ENCODE measurements at regions not wholly inside any gene's neighbourhood (a gene's known extent, or its start where the extent isn't known, plus 50 kb on each side); places are given as distances from the start of the nearest gene placed in this dataset.
"Not testable (repeated sequence)": the region's sequence is repeated elsewhere in the genome, so short reads cannot be mapped to it uniquely, and the experiment has no call there.

- not testable (repeated sequence) for DNase-seq (ENCODE audit: low read depth in 1 of 2, low spot score in 1 of 2)
Measured at GRCh38 chr16:29136046-29136696, 151.3 kb downstream of the LAT start.

GRCh38 chr16:29135098-29135497, 150.2 kb downstream of the LAT start:
- DNase-seq (ENCODE audit: low read depth in 1 of 2, low spot score in 1 of 2): not testable (repeated sequence)

- not testable (repeated sequence) for DNase-seq (ENCODE audit: low read depth in 1 of 2, low spot score in 1 of 2)
Measured at GRCh38 chr16:29133681-29134430, 149.0 kb downstream of the LAT start.

- DNase-seq (ENCODE audit: low read depth in 1 of 2, low spot score in 1 of 2): not testable (repeated sequence)
Measured at GRCh38 chr16:29132869-29133268, 148.0 kb downstream of the LAT start.

GRCh38 chr16:29132444-29132843, 147.6 kb downstream of the LAT start:
- DNase-seq (ENCODE audit: low read depth in 1 of 2, low spot score in 1 of 2): not testable (repeated sequence)

- DNase-seq (ENCODE audit: low read depth in 1 of 2, low spot score in 1 of 2): not testable (repeated sequence)
Measured at GRCh38 chr16:29130901-29131851, 146.3 kb downstream of the LAT start.

GRCh38 chr16:29130131-29130711, 145.4 kb downstream of the LAT start:
- not testable (repeated sequence) for DNase-seq (ENCODE audit: low read depth in 1 of 2, low spot score in 1 of 2)

GRCh38 chr16:29129458-29130038, 144.7 kb downstream of the LAT start:
- DNase-seq (ENCODE audit: low read depth in 1 of 2, low spot score in 1 of 2): not testable (repeated sequence)

- not testable (repeated sequence) for DNase-seq (ENCODE audit: low read depth in 1 of 2, low spot score in 1 of 2)
Measured at GRCh38 chr16:29128732-29129457, 144.0 kb downstream of the LAT start.

GRCh38 chr16:29127806-29128420, 143.1 kb downstream of the LAT start:
- not testable (repeated sequence) for DNase-seq (ENCODE audit: low read depth in 1 of 2, low spot score in 1 of 2)

GRCh38 chr16:29126616-29127015, 141.8 kb downstream of the LAT start:
- DNase-seq (ENCODE audit: low read depth in 1 of 2, low spot score in 1 of 2): no peak

GRCh38 chr16:29126057-29126494, 141.2 kb downstream of the LAT start:
- no peak for DNase-seq (ENCODE audit: low read depth in 1 of 2, low spot score in 1 of 2)

- no peak for DNase-seq (ENCODE audit: low read depth in 1 of 2, low spot score in 1 of 2)
Measured at GRCh38 chr16:29124828-29125227, 140.0 kb downstream of the LAT start.

- not testable (repeated sequence) for DNase-seq (ENCODE audit: low read depth in 1 of 2, low spot score in 1 of 2)
Measured at GRCh38 chr16:29124162-29124561, 139.3 kb downstream of the LAT start.

- not testable (repeated sequence) for DNase-seq (ENCODE audit: low read depth in 1 of 2, low spot score in 1 of 2)
Measured at GRCh38 chr16:29120680-29121079, 135.8 kb downstream of the LAT start.

- DNase-seq (ENCODE audit: low read depth in 1 of 2, low spot score in 1 of 2): not testable (repeated sequence)
Measured at GRCh38 chr16:29118301-29118957, 133.6 kb downstream of the LAT start.

GRCh38 chr16:29117631-29118030, 132.8 kb downstream of the LAT start:
- no peak for DNase-seq (ENCODE audit: low read depth in 1 of 2, low spot score in 1 of 2)

GRCh38 chr16:29116980-29117379, 132.1 kb downstream of the LAT start:
- no peak for DNase-seq (ENCODE audit: low read depth in 1 of 2, low spot score in 1 of 2)

GRCh38 chr16:29116207-29116606, 131.4 kb downstream of the LAT start:
- DNase-seq (ENCODE audit: low read depth in 1 of 2, low spot score in 1 of 2): not testable (repeated sequence)
